H9 (cell line): ENCODE measurements at regions not wholly inside any gene's neighbourhood (a gene's known extent, or its start where the extent isn't known, plus 50 kb on each side); places are given as distances from the start of the nearest gene placed in this dataset.

Source experiments
- DNase-seq: peaks from one replicate; pipeline ENCODE4 v3.0.0-alpha.2; 2017
- H2AFZ ChIP-seq: one replicate; pipeline ENCODE4 v1.6.1; 2013; ENCODE audit warnings: mild to moderate bottlenecking, low read length, control low read depth, moderate library complexity
- H2AK5ac ChIP-seq: 2 replicates; pipeline ENCODE4 v1.6.1; 2013; ENCODE audit warnings: low read length, control low read depth, mixed read lengths; ENCODE audit not compliant: insufficient read length
- H2BK120ac ChIP-seq: one replicate; pipeline ENCODE4 v1.6.1; 2013; ENCODE audit warnings: low read depth, mild to moderate bottlenecking, low read length, control low read depth, inconsistent platforms; ENCODE audit not compliant: poor library complexity, severe bottlenecking
- H2BK12ac ChIP-seq: 2 replicates; pipeline ENCODE4 v1.6.1; 2013; ENCODE audit warnings: low read length, control low read depth, mixed read lengths, low read depth; ENCODE audit not compliant: insufficient read length
- H2BK15ac ChIP-seq: 2 replicates; pipeline ENCODE4 v1.6.1; 2013; ENCODE audit warnings: low read depth, low read length, control low read depth
- H2BK20ac ChIP-seq: one replicate; pipeline ENCODE4 v1.6.1; 2013; ENCODE audit warnings: low read depth, mild to moderate bottlenecking, low read length, control low read depth, inconsistent platforms; ENCODE audit not compliant: poor library complexity, severe bottlenecking
- H2BK5ac ChIP-seq: 2 replicates; pipeline ENCODE4 v1.6.1; 2013; ENCODE audit warnings: low read length, control low read depth, mixed read lengths; ENCODE audit not compliant: insufficient read length
- H3K14ac ChIP-seq: 2 replicates; pipeline ENCODE4 v1.6.1; 2013; ENCODE audit warnings: low read length, control low read depth; ENCODE audit not compliant: insufficient read depth
- H3K18ac ChIP-seq: 2 replicates; pipeline ENCODE4 v1.6.1; 2013; ENCODE audit warnings: low read depth, mild to moderate bottlenecking, mixed read lengths, low read length, control low read depth; ENCODE audit not compliant: insufficient read length
- H3K23ac ChIP-seq: 2 replicates; pipeline ENCODE4 v1.6.1; 2013; ENCODE audit warnings: low read length, control low read depth, mixed read lengths, low read depth; ENCODE audit not compliant: insufficient read length
- H3K23me2 ChIP-seq: 2 replicates; pipeline ENCODE4 v1.6.1; 2013; ENCODE audit warnings: low read depth, mild to moderate bottlenecking, mixed read lengths, low read length, control low read depth; ENCODE audit not compliant: insufficient read length, poor library complexity, severe bottlenecking
- H3K27ac ChIP-seq: 2 replicates; pipeline ENCODE4 v1.5.1; 2013; ENCODE audit warnings: low read length, control low read depth, mixed read lengths, low read depth; ENCODE audit not compliant: insufficient read length
- H3K27me3 ChIP-seq: 2 replicates; pipeline ENCODE4 v1.6.1; 2013; ENCODE audit warnings: low read length, control low read depth, inconsistent platforms; ENCODE audit not compliant: insufficient read depth
- H3K4ac ChIP-seq: 2 replicates; pipeline ENCODE4 v1.6.1; 2013; ENCODE audit warnings: low read depth, mild to moderate bottlenecking, control low read depth, inconsistent platforms, low read length, moderate library complexity
- H3K4me1 ChIP-seq: 2 replicates; pipeline ENCODE4 v1.6.1; 2013; ENCODE audit warnings: low read length, control low read depth, inconsistent platforms; ENCODE audit not compliant: insufficient read depth
- H3K4me2 ChIP-seq: 2 replicates; pipeline ENCODE4 v1.6.1; 2013; ENCODE audit warnings: low read length, control low read depth, mixed read lengths; ENCODE audit not compliant: insufficient read length, insufficient read depth
- H3K56ac ChIP-seq: 2 replicates; pipeline ENCODE4 v1.6.1; 2013; ENCODE audit warnings: low read depth, mild to moderate bottlenecking, mixed read lengths, low read length, control low read depth; ENCODE audit not compliant: insufficient read length
- H3K79me1 ChIP-seq: 2 replicates; pipeline ENCODE4 v1.6.1; 2013; ENCODE audit warnings: low read depth, mild to moderate bottlenecking, moderate library complexity, low read length, control low read depth, inconsistent platforms; ENCODE audit not compliant: insufficient read depth, poor library complexity, severe bottlenecking
- H3K79me2 ChIP-seq: 2 replicates; pipeline ENCODE4 v1.6.1; 2013; ENCODE audit warnings: low read length, control low read depth, inconsistent platforms; ENCODE audit not compliant: insufficient read depth
- H3K9ac ChIP-seq: 2 replicates; pipeline ENCODE4 v1.6.1; 2013; ENCODE audit warnings: low read length, control low read depth, mixed read lengths; ENCODE audit not compliant: insufficient read length; ENCODE audit errors: extremely low read depth
- H3K9me3 ChIP-seq: one replicate; pipeline ENCODE4 v1.6.1; 2013; ENCODE audit warnings: low read depth, low read length, inconsistent platforms; ENCODE audit not compliant: control insufficient read depth
- H3T11ph ChIP-seq: one replicate; pipeline ENCODE4 v1.6.1; 2013; ENCODE audit warnings: mild to moderate bottlenecking, low read length, control low read depth, inconsistent platforms
- H4K20me1 ChIP-seq: one replicate; pipeline ENCODE4 v1.6.1; 2013; ENCODE audit not compliant: control insufficient read depth, insufficient read length, insufficient read depth
- H4K5ac ChIP-seq: 2 replicates; pipeline ENCODE4 v1.6.1; 2013; ENCODE audit warnings: low read depth, mild to moderate bottlenecking, mixed read lengths, low read length, control low read depth; ENCODE audit not compliant: insufficient read length
- H4K8ac ChIP-seq: replicated peaks from 2 replicates; pipeline ENCODE4 v1.6.1; 2013; ENCODE audit warnings: low read length, control low read depth, mixed read lengths, low read depth; ENCODE audit not compliant: insufficient read length
- H4K91ac ChIP-seq: 2 replicates; pipeline ENCODE4 v1.6.1; 2013; ENCODE audit warnings: low read depth, mild to moderate bottlenecking, moderate library complexity, mixed read lengths, low read length, control low read depth; ENCODE audit not compliant: insufficient read length
- H3K27ac Mint-ChIP-seq, 3 experiments: 2 replicates in 2 of 3; 3 replicates in 1 of 3; pipeline ENCODE4 v1.8.0; 2020 to 2021; ENCODE audit warnings: mixed read lengths in 3 of 3, mild to moderate bottlenecking in 1 of 3, moderate library complexity in 1 of 3
- H3K27me3 Mint-ChIP-seq: 2 replicates; pipeline ENCODE4 v1.8.0; 2021; ENCODE audit warnings: low read depth, mild to moderate bottlenecking, moderate library complexity, mixed read lengths
- H3K36me3 Mint-ChIP-seq, 3 experiments: 2 replicates in 2 of 3; 3 replicates in 1 of 3; pipeline ENCODE4 v1.8.0; 2020 to 2021; ENCODE audit warnings: low read depth in 3 of 3, mixed read lengths in 3 of 3; ENCODE audit not compliant: insufficient read depth in 1 of 3
- H3K4me1 Mint-ChIP-seq, 2 experiments: 2 replicates each; pipeline ENCODE4 v1.8.0; 2020; ENCODE audit warnings: mixed read lengths in 2 of 2
- H3K4me3 Mint-ChIP-seq, 2 experiments: 2 replicates in 1 of 2; 3 replicates in 1 of 2; pipeline ENCODE4 v1.8.0; 2020 to 2021; ENCODE audit warnings: mild to moderate bottlenecking in 2 of 2, mixed read lengths in 2 of 2, moderate library complexity in 1 of 2
- H3K9me3 Mint-ChIP-seq, 2 experiments: 2 replicates in 1 of 2; 3 replicates in 1 of 2; pipeline ENCODE4 v1.8.0; 2020; ENCODE audit warnings: mild to moderate bottlenecking in 2 of 2, mixed read lengths in 2 of 2, moderate library complexity in 1 of 2
- CTCF ChIP-seq: fragments of 200-600 bp; sonication (generic); conservative IDR thresholded peaks from 3 replicates; pipeline ENCODE4 v1.8.0; 2021; ENCODE audit warnings: antibody characterized with exemption, mild to moderate bottlenecking
- WGBS: extraction: QIAGEN DNeasy Blood & Tissue Kit; methylation state at CpG from one replicate; pipeline ENCODE4 v1.1.7; 2013; ENCODE audit warnings: missing lambda C conversion rate, low lambda C conversion rate, mixed read lengths; ENCODE audit not compliant: insufficient read length; ENCODE audit errors: extremely low coverage; 5-methylcytosine and 5-hydroxymethylcytosine counted together

DNA sequence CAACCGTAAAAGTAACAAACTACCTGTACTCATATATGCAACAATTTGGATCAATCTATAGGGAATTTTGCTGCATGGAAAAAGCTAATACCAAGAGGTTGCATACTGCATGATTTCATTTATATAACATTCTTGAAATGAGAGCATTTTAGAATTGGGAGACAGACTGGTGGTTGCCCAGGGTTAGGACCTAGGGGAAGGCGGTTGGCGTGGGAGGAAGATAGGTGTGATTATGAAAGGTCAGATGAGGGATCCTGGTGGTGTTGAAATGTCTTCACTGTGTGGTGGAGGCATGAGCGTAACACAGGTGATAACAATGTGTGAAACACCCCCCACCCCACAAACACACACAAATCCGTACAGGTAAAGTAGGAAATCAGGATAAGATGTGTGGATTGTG, 176.6 kb upstream of the ZBED5 start:
- no peaks in the 10 kb centered on the region for H3K4me1 ChIP-seq
- no peak overlapping the region for H2BK120ac ChIP-seq
- H2BK12ac ChIP-seq, result no peak overlapping the region
- H2BK20ac ChIP-seq, result no peak overlapping the region
- H3K27me3 Mint-ChIP-seq, result no peaks in the 10 kb centered on the region; the same call in 1 of the 2 replicates
- no peak overlapping the region for H3K4ac ChIP-seq
- no peak overlapping the region for H2AFZ ChIP-seq
- no CpG with 5 or more reads among the region's 5 CpGs for WGBS
- H2AK5ac ChIP-seq, result no peak overlapping the region
- no peak overlapping the region for H3K56ac ChIP-seq
- no peaks in the 10 kb centered on the region for H3K79me2 ChIP-seq
- H4K91ac ChIP-seq, result no peak overlapping the region
- H3K23me2 ChIP-seq, result no peaks in the 10 kb centered on the region
- H3K27ac ChIP-seq, result no peak overlapping the region
- H4K20me1 ChIP-seq, result no peaks in the 10 kb centered on the region
- no peak overlapping the region for H2BK5ac ChIP-seq
- no peak overlapping the region for H4K8ac ChIP-seq
- H3K9me3 Mint-ChIP-seq, result no peaks in the 10 kb centered on the region
- H3K79me1 ChIP-seq, result no peaks in the 10 kb centered on the region
- no peak overlapping the region for H3T11ph ChIP-seq
- no peak overlapping the region for H2BK15ac ChIP-seq
- no peak overlapping the region for H3K14ac ChIP-seq
- no peak overlapping the region for H3K4me3 Mint-ChIP-seq
- H3K9ac ChIP-seq, result no peak overlapping the region
- no peaks in the 10 kb centered on the region for H3K4me1 Mint-ChIP-seq
- H3K18ac ChIP-seq, result no peak overlapping the region
- no peaks in the 10 kb centered on the region for H3K27me3 ChIP-seq
- no peak overlapping the region for H3K27ac Mint-ChIP-seq
- no peaks in the 10 kb centered on the region for H3K9me3 ChIP-seq
- H3K36me3 Mint-ChIP-seq, result no peaks in the 10 kb centered on the region
- no peak overlapping the region for H4K5ac ChIP-seq
- no peak overlapping the region for H3K23ac ChIP-seq
- DNase-seq, result no peak
- TF ChIP-seq CTCF, result no peak
- no peak overlapping the region for H3K4me2 ChIP-seq
